ENCODE measurements at regions not wholly inside any gene's neighbourhood (a gene's known extent, or its start where the extent isn't known, plus 50 kb on each side); places are given as distances from the start of the nearest gene placed in this dataset.

GRCh38 chr16:6428861-6429260 is 903.8 kb upstream of the RBFOX1 start:
- H3K27ac ChIP-seq = no peak overlapping the region
- no peaks in the 10 kb centered on the region for H3K27me3 ChIP-seq
- TF ChIP-seq POLR2AphosphoS5 (IDR thresholded peaks at IDR 0.05; ENCODE audit: insufficient read depth in 1 of 2, low read depth in 1 of 2) (no peak), POLR2A (IDR thresholded peaks at IDR 0.05) (no peak), CTCF (IDR thresholded peaks at IDR 0.05) (no peak)
- H3K36me3 ChIP-seq = no peaks in the 10 kb centered on the region
- no peak overlapping the region for H3K4me3 ChIP-seq
- no peaks in the 10 kb centered on the region for H3K4me1 ChIP-seq
- no peaks in the 10 kb centered on the region for H3K9me3 ChIP-seq
- DNase-seq (ENCODE audit: extremely low spot score in 2 of 2) = no peak
- intact Hi-C loops (cut with DNase I) = no loop called here

- intact Hi-C loops (cut with DNase I) = no loop called here
- Histone ChIP-seq H3K27me3 (no peaks in the 10 kb centered on the region), H3K4me1 (no peaks in the 10 kb centered on the region), H3K9me3 (no peaks in the 10 kb centered on the region), H3K4me3 (no peak overlapping the region), H3K36me3 (no peaks in the 10 kb centered on the region), H3K27ac (no peak overlapping the region)
- no peak for TF ChIP-seq POLR2AphosphoS5 (IDR thresholded peaks at IDR 0.05; ENCODE audit: insufficient read depth in 1 of 2, low read depth in 1 of 2)
- TF ChIP-seq POLR2A (IDR thresholded peaks at IDR 0.05) = no peak
- no peak for TF ChIP-seq CTCF (IDR thresholded peaks at IDR 0.05)
- no peak for DNase-seq (ENCODE audit: extremely low spot score in 2 of 2)
Measured at GRCh38 chr16:6427621-6428020, 905.0 kb upstream of the RBFOX1 start.

- TF ChIP-seq POLR2A (IDR thresholded peaks at IDR 0.05) (no peak), POLR2AphosphoS5 (IDR thresholded peaks at IDR 0.05; ENCODE audit: insufficient read depth in 1 of 2, low read depth in 1 of 2) (no peak), CTCF (IDR thresholded peaks at IDR 0.05) (no peak)
- Histone ChIP-seq H3K27me3 (no peaks in the 10 kb centered on the region), H3K27ac (no peak overlapping the region), H3K9me3 (no peaks in the 10 kb centered on the region), H3K36me3 (no peaks in the 10 kb centered on the region), H3K4me1 (no peaks in the 10 kb centered on the region), H3K4me3 (no peak overlapping the region)
- no peak for DNase-seq (ENCODE audit: extremely low spot score in 2 of 2)
- intact Hi-C loops (cut with DNase I) = no loop called here
Measured at GRCh38 chr16:6407596-6407995, 925.0 kb upstream of the RBFOX1 start.

GRCh38 chr16:6406028-6406427 is 926.6 kb upstream of the RBFOX1 start:
- Histone ChIP-seq H3K4me1 (no peaks in the 10 kb centered on the region), H3K27me3 (no peaks in the 10 kb centered on the region), H3K9me3 (no peaks in the 10 kb centered on the region), H3K27ac (no peak overlapping the region), H3K4me3 (no peak overlapping the region), H3K36me3 (no peaks in the 10 kb centered on the region)
- DNase-seq (ENCODE audit: extremely low spot score in 2 of 2) = no peak
- intact Hi-C loops (cut with DNase I) = no loop called here
- TF ChIP-seq CTCF (IDR thresholded peaks at IDR 0.05) (no peak), POLR2A (IDR thresholded peaks at IDR 0.05) (no peak), POLR2AphosphoS5 (IDR thresholded peaks at IDR 0.05; ENCODE audit: insufficient read depth in 1 of 2, low read depth in 1 of 2) (no peak)

GRCh38 chr16:6382924-6383459 is 949.7 kb upstream of the RBFOX1 start:
- H3K9me3 ChIP-seq = no peaks in the 10 kb centered on the region
- TF ChIP-seq POLR2A (IDR thresholded peaks at IDR 0.05) = no peak
- intact Hi-C loops (cut with DNase I) = no loop called here
- DNase-seq (ENCODE audit: extremely low spot score in 2 of 2) = no peak
- H3K27me3 ChIP-seq = no peaks in the 10 kb centered on the region
- no peak overlapping the region for H3K4me3 ChIP-seq
- no peak overlapping the region for H3K27ac ChIP-seq
- no peaks in the 10 kb centered on the region for H3K36me3 ChIP-seq
- no peaks in the 10 kb centered on the region for H3K4me1 ChIP-seq

Measured in vagina (tissue), 2 donors.